DLD1 (cell line): ENCODE measurements at regions not wholly inside any gene's neighbourhood (a gene's known extent, or its start where the extent isn't known, plus 50 kb on each side); places are given as distances from the start of the nearest gene placed in this dataset.

Experiments
- in situ Hi-C: cut with HindIII; loops from 2 replicates; pipeline ENCODE4 v1.10.0; 2017; ENCODE audit warnings: low sequenced_read_pairs

DNA sequence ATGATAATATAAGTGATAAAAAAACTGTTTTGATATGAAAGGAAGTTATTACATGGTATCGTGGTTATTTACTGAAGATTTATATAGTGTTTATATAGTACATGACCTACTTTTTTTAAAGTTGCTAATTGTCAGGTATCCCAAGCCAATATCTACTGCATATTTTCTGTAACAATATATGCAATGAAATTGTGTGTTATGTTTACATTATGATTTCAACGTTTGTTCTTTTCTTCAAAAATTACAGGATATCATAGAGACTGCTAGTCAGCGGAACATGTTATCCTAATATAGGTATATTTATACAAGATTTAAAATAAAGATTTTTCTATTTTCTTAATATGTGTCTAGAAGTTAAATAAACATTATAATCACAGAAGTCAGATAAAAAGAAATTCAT, 167.5 kb upstream of the DPYD start:
- in situ Hi-C loops, result no loop called here

DNA sequence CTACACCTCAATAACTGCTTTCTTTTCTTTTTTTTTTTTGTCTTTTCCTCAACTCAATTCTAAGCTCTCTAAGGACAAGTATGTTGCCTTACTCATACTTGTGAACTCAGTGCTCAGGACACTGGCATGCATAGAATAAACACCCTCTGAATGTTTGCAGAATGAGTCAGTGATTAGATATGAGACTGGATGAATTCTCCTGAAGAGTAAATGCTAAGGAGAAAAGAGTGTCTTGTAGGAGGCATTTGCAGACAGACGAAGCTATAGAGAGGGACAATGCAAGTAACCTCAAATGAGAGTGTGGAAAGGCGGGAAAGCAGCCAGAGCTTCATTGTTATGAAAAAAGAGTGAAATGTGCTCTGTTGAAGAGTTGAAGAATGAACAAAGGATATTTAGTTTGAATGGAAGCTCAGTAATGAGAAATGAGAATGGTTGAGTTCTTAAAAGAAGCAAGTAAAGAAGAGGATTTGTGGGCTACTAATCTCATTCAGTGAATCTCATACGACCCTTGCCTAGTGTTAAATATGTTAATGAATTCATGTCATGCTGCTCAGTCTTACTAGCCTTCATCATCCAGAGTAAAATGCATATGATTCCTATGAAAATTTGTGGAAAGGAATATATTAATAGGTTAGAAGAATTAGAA, 166.1 kb upstream of the DPYD start:
- in situ Hi-C loops, result no loop called here

DNA sequence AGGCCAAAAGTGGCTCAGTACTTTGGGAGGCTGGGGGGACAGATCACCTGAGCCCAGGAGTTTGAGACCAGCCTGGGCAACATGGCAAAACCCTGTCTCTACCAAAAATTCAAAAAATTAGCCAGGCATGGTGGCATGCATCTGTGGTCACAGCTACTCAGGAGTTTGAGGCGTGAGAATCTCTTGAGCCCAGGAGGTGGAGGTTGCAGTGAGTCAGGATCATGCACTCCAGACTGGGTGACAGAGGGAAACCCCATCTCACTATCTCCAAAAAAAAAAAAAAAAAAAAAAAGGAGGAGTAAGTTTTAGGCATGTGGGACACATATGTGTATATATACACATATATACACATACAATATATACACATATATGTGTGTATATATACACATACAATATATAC, 165.3 kb upstream of the DPYD start:
- in situ Hi-C loops, result no loop called here

DNA sequence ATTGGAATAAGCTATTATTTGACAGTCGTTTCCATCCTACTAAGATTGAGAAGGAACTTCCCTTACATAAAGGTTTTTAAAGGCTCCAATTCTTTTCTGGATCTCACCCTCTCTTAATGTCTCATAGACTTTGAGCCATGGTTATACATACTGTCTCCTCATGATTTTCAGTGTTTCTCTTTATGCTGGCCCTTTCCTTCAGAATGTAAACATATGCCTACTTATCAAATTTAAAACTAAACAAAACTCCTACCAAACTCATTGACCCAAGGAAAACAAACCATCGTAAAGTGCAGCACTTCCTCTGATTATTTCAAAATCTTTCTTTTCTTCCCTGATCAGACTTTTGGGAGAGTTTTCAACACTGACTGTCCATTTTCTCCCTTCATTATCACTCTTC, 163.4 kb upstream of the DPYD start:
- in situ Hi-C loops, result no loop called here

DNA sequence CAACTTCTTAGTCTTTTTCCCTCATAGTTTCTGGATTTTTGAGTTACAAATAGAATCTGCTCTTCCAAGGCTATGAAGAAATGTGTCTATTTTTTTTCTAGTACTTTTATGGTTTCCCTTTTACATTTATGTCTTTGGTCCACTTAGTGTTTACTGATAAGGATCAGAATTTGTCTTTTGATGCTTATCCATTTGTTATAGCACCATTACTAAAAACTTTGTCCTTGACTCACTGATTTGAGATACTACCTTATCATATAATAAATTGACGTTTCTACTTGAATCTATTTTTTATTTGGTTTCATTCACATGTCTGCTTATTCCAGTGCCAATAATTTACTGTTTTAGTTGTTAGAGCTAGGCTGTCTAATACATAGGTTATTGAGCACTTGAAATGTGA, 161.1 kb upstream of the DPYD start:
- in situ Hi-C loops, result no loop called here

DNA sequence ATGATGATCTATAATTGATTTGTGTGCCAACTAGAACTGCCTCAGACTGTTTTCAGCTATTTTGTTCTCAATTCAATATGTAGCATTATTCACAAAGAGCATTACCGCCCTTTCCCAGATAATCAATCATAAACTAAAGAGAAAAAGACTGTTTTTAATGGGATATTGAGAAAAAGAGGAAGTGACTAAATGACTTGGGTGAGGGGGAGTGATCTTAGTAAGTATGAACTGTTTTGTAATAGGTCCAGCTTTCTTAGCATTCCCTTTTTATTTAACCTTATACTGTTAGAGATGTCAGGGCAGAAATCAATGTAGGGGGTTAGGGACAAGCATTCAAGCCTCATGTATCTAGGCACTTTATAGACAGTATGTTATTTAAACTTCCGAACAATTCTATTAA, 157.8 kb upstream of the DPYD start:
- in situ Hi-C loops, result no loop called here

DNA sequence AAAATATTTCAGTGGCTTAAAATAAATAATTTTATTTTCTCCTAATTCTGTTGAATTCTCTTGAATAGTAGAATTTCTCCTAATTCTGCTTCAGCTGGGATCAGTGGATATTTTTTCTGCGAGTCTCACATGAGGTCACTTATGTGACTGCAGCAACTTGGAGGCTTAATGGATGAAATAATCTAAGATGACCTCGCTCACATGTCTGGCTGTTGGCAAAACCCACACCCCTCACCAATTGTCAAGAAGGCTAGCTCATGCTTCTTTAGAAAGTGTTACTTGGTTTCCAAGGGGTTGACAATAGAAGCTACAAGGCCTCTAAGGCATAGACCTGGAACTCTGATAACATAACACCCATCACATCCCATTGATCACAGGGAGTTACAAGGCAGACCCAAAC, 156.9 kb upstream of the DPYD start:
- in situ Hi-C loops, result no loop called here

DNA sequence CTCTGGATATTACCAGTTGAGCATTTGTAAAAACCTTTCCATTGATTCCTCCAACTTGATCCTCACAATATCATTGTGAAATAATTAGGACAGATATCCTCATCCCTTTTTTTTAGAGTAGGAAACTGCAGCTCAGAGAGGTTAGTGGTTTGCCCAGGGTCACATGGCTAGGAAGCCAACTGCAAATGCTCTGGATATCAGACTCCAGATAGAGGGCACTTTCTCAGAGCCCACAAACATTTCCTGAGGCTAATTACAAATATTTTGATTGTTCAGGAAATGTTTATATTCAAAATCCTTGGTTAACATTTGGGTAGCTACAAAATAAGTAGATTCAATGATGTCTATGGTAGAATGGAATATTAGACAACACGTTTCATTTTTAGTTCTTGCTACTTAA, 154.8 kb upstream of the DPYD start:
- in situ Hi-C loops, result no loop called here

DNA sequence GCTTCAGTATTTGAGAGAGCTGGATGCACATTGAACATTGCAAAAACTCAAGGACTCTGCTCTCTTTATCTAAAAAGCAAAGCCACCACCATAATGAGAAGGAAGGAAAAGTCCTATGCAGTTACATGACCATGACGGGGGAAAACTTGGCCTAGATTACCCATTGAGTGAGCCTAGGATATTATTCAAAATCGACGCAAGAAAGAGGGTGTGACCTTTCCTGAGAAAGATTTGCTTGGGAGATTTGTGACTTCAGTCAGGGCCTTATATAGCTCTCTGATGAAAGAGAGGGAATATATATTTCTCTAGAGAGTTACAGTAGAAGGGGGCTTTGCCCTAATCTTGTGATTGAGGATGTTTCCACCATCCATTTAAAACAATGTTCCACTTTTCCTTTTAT, 153.0 kb upstream of the DPYD start:
- in situ Hi-C loops, result no loop called here

DNA sequence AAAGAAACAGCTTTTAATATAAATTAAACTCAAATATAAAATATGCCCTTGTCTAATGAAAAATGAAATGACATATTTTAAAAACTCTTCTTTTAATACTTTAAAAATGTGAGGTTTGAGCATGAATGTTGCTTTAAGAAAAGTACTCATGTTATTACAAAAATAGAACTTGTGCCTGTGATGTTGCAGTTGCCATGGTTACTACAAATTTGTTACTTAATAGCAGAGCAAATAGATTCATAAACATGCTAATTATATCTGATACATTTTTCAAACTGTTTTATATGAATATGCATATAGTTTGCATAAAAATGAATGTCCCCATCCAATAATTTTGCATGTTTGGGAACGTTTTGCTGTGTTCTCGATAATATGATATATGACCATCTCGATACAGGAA, 152.3 kb upstream of the DPYD start:
- in situ Hi-C loops, result no loop called here

DNA sequence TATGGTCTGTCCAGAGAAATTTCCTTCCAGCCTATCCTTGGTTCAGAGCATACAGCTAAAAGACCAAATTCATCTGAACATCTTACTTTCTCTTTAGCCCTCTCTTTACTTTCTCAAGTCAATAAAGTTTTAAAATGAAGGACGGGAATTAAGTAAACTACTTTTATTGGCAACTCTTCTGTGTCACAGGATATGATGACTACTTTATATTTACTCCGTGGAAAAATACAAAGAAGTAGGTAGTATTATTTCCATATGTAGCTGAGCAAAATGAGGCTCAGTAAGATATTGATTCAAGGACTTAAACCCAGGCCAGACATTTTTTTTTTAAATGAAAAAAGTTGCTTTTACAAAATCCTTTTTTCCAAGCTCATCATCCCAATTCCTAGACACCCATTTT, 151.2 kb upstream of the DPYD start:
- in situ Hi-C loops, result no loop called here

DNA sequence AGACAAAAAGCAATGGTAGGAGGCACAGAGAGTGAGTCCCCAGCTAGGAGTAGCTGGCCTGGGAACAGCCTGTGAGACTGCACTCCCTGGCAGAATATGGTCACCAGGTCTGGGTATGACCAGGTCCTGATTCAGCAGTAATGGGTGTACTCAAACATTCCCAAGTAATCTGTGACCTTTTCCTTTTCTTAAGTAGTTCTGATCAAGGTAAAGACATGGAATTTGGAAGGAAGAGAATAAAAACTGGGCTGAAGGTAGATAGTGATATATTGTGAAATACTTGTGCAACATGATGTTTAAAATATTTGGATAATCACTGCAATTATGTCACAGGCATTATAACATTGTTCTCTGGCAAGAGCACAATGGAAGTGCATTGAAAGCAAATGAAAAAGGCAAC, 147.2 kb upstream of the DPYD start:
- in situ Hi-C loops, result no loop called here

DNA sequence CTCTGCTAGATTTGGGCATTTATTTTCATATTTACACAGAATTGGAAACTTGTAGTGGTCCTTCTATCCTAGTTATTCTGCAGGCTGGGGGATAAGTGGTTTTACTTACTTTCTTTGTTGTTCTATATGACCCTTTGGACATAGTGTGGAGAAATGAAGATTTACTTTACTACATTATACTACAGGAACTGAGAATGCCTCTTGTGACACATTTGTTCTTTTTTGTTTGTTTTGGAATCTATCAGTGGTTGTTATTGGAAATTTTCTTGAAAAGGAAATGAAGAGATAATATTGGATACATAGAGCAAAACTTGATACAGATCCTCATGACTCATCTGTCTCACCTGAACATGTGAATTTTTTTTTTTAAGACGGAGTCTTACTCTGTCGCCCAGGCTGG, 146.1 kb upstream of the DPYD start:
- in situ Hi-C loops, result no loop called here

DNA sequence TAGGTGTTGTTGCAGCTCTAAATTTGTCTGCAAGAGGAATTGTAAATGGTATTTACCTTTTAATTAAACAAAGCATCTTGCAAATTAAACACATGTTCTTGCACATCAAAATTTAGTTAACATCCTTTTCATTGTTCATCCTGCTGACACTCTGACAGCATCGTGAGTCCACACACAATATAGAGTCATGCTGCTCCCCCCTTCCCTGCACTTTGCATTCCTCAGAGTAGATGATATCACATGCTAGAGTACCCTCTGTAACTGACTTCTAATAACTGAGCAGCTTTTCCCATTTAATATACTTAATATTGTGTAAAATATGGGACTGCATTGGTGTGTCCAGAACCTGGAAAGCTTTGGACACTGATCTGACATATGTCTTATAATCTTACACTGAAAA, 138.8 kb upstream of the DPYD start:
- in situ Hi-C loops, result no loop called here

DNA sequence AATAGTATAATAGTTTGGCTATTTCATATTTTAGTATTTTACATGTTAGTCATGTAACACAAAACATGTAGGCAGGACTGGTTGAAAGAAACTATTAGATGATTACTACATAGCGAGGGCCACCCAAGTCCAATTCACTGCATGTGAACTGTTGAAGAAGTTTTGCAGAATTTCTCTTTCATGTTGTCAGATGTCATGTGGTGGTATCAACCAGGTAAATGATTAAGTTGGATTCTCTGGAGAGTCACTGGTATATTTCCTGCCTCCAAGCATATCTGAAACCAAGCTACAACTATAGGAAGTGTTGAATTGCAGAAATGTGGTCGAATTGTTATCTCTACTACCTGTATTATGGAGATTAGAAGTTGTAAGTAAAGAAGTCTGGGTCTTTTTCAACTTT, 137.8 kb upstream of the DPYD start:
- in situ Hi-C loops, result no loop called here

DNA sequence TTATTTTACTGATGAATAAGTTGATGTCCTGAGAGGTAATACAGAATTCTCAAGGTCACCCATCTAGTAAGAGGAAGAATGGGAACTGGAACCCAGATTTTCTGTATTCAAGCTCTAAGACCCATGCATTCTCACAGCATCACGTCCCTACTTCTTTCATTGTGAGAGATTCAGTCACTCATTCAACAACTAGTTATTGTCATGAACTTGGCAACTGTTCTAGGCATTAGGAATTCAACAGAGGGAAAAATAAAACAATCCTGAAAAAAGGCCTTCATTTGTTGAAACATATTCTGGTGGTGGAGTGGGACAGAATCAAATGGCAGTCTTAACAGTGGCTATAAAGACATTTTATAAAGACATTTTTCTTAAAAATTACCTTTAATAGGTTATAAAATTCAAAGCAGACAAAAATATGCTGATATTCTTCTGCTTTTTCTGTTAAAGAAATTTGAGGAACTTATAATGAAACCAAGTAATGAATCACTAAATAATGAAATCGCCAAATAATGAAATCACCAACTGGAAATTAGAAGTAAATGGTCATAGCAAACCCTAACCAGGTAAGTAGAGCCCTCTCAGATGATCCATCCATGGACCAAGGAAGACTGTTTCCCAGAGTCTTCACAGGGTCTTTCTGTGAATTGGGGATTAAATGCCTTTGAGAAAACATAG, 136.5 kb upstream of the DPYD start:
- in situ Hi-C loops, result no loop called here

DNA sequence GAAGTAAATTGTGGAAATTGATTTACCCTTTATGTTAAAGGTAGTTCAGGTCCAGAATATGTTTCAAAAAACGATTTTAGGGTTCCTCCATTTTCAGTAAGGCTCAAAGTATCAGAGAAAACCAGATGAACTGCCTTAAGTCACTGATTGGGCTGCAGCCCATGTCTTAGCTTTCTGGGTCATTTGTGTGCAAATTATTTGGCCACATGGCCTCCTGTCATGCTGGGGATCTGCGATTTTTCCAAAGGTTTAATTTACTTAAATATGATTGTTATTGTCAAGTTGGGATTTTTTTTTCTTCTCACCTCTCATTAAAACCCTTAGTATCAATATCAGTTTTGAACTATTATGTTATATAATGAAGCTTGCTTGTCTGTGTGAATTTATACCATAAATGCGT, 135.9 kb upstream of the DPYD start:
- in situ Hi-C loops, result no loop called here

DNA sequence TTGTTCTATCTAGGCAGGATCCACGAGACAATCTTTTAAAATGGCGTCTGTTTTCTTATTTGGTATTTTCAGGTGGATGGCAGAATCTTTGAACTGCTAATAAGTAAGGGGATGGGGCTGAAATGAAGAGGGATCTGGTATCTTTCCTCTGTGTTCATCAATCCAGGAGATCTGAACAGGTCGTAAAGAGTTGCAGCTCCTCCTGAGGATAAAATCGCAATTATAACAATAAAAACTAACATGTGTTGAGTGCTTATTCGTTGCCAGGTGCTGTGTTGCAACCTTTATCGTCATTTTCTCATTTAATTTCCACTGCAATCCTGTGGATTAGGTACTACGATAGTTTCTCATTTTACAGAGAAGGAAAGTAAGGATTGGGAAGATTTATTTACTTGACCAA, 134.6 kb upstream of the DPYD start:
- in situ Hi-C loops, result no loop called here

DNA sequence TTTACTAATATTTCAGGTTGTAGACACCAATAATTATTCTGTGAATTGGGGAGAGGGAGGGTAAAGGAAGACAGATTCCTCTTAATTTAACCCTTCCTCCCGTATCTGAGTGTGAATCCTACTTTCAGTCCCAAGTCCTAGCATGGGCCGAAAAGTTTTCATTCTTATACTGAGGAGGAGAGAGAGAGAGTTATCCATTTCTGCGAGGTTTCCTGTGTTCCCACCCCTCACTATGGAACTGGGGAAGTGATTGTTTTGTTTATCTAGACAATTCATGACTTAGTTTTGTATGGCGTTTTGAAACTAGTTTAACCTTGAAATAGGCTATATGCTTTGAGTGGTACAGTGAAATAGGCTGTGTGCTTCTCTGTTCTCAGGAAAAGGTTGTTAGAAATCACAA, 134.0 kb upstream of the DPYD start:
- in situ Hi-C loops, result no loop called here

DNA sequence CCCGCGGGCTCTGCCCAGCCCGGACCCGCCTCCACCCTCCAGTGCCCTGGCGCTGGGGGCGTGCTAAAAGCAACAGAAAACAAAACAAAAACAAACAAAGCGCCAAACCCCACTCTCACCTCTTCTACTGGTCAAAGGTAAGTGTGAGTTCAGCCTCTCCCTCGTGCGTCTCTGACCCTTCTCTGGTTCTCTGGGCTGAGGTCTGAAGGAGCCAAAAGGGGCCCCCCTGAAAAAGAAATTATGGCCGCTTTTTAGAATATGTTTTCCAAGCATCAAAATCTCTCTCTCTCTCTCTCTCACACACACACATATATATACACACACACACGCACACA, 133.5 kb upstream of the DPYD start:
- in situ Hi-C loops, result no loop called here

DNA sequence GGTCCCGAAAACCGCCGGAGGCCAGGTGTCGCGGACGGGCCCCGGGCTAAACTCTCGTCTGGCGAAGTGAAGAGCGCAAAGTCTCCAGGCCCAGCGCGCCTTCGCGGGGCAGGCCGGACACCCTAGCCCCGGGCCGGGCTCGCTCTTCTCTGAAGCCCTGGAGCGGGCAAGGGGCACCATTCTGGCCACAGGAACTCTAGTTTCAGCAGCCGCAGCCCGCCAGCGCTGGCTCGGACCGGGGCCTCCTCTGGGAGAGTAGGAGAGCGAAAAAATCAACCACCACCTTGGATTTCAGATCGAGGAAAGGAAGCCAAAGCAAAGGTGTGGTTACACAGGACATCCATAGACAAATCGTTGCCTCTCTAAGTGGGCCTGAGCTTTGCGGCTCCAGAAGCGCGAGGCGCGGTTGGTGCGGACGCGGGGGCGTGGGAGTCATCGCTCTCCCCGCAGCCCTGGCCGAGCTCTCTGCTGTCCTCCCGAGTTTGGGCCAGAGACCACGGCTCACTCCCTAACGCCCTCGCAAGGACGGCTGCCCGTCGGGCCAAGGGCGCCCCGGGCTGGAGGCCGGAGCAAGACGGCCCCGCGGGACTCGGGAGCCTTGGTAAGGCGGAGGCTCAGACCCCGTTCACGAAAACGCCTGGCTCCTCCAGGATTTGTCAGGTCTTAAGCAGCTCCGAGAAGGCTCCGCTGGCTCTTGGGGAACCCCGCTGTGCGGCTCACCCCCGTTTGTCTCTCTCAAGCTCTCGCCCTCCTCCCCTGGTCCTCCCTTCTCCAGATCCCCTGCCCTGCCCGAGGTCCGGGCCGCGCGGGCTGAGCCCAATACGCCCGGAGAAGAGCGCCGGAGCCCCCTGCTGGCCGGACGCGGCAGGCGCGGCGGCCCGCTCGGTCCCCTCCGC, 132.9 kb upstream of the DPYD start:
- in situ Hi-C loops, result no loop called here

DNA sequence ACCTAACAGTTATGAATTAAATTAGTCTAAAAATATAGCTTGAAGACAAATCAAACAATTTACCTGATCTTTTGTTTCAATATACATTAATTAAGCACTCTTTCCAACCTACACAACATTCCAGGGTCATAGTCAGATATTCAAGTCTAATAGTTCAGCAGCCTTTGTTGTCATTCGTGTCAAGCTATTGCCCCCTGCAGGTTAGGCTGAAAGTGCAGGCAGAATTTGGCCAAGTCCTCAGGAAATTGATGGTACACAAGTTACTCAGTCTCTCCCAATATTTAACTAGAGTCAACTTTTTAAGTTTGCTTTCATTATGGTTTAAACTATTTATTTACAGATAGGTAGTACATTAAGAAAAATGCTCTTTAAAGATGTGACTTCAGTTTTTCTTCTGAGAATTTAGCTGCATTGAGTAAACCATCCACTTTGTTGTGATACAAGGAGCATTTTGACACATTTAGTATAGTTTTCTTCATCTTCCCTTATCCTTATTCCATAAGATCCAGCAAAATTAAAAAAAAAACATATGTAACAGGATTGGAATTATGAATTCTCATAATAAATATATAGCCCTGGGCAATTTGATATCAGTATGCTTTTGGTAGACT, 130.3 kb upstream of the DPYD start:
- in situ Hi-C loops, result no loop called here
